ENCODE measurements at regions not wholly inside any gene's neighbourhood (a gene's known extent, or its start where the extent isn't known, plus 50 kb on each side); places are given as distances from the start of the nearest gene placed in this dataset.

GRCh38 chr14:25103820-25104219 is 53.9 kb upstream of the STXBP6 start:
- H3K4me2 ChIP-seq = no peak overlapping the region
- no peak overlapping the region for H3K4me3 ChIP-seq (IDR thresholded peaks at IDR 0.05; ENCODE audit: insufficient read depth, low read depth, low read length)
- no peak overlapping the region for H2AFZ ChIP-seq (ENCODE audit: low read depth)

GRCh38 chr14:25103271-25103670 is 53.3 kb upstream of the STXBP6 start:
- no peak overlapping the region for H3K9ac ChIP-seq
- H3K4me2 ChIP-seq = no peak overlapping the region
- no peak overlapping the region for H3K4me3 ChIP-seq (IDR thresholded peaks at IDR 0.05; ENCODE audit: insufficient read depth, low read depth, low read length)
- H4K20me1 ChIP-seq (ENCODE audit: insufficient read depth) = no peaks in the 10 kb centered on the region
- no peak overlapping the region for H2AFZ ChIP-seq (ENCODE audit: low read depth)
- H3K36me3 ChIP-seq (ENCODE audit: insufficient read depth) = no peaks in the 10 kb centered on the region
- no peaks in the 10 kb centered on the region for H3K4me1 ChIP-seq (ENCODE audit: low read depth, poor library complexity, severe bottlenecking)
- TF ChIP-seq CTCF (conservative IDR thresholded peaks at IDR 0.05; ENCODE audit: low read depth, low read length) = no peak
- no peak overlapping the region for H3K27ac ChIP-seq
- H3K27me3 ChIP-seq (ENCODE audit: insufficient read depth, low read depth) = no peaks in the 10 kb centered on the region
- H3K79me2 ChIP-seq (ENCODE audit: insufficient read depth, low read depth) = no peaks in the 10 kb centered on the region

More at GRCh38 chr14:25103820-25104219, 53.9 kb upstream of the STXBP6 start:
- TF ChIP-seq CTCF (conservative IDR thresholded peaks at IDR 0.05; ENCODE audit: low read depth, low read length) = no peak
- Histone ChIP-seq H3K27me3 (ENCODE audit: insufficient read depth, low read depth) (no peaks in the 10 kb centered on the region), H3K27ac (no peak overlapping the region), H3K9ac (no peak overlapping the region), H3K4me1 (ENCODE audit: low read depth, poor library complexity, severe bottlenecking) (no peaks in the 10 kb centered on the region), H3K36me3 (ENCODE audit: insufficient read depth) (no peaks in the 10 kb centered on the region), H4K20me1 (ENCODE audit: insufficient read depth) (no peaks in the 10 kb centered on the region), H3K79me2 (ENCODE audit: insufficient read depth, low read depth) (no peaks in the 10 kb centered on the region)

GRCh38 chr14:25102788-25103187 is 52.8 kb upstream of the STXBP6 start:
- Histone ChIP-seq H3K4me2 (no peak overlapping the region), H3K4me1 (ENCODE audit: low read depth, poor library complexity, severe bottlenecking) (no peaks in the 10 kb centered on the region), H3K27ac (no peak overlapping the region), H3K4me3 (IDR thresholded peaks at IDR 0.05; ENCODE audit: insufficient read depth, low read depth, low read length) (no peak overlapping the region), H4K20me1 (ENCODE audit: insufficient read depth) (no peaks in the 10 kb centered on the region), H3K36me3 (ENCODE audit: insufficient read depth) (no peaks in the 10 kb centered on the region), H3K9ac (no peak overlapping the region), H2AFZ (ENCODE audit: low read depth) (no peak overlapping the region), H3K79me2 (ENCODE audit: insufficient read depth, low read depth) (no peaks in the 10 kb centered on the region), H3K27me3 (ENCODE audit: insufficient read depth, low read depth) (no peaks in the 10 kb centered on the region)
- no peak for TF ChIP-seq CTCF (conservative IDR thresholded peaks at IDR 0.05; ENCODE audit: low read depth, low read length)

- Histone ChIP-seq H3K4me3 (IDR thresholded peaks at IDR 0.05; ENCODE audit: insufficient read depth, low read depth, low read length) (no peak overlapping the region), H3K9ac (no peak overlapping the region), H3K36me3 (ENCODE audit: insufficient read depth) (no peaks in the 10 kb centered on the region), H4K20me1 (ENCODE audit: insufficient read depth) (no peaks in the 10 kb centered on the region), H3K4me2 (no peak overlapping the region), H3K27me3 (ENCODE audit: insufficient read depth, low read depth) (no peaks in the 10 kb centered on the region), H3K4me1 (ENCODE audit: low read depth, poor library complexity, severe bottlenecking) (no peaks in the 10 kb centered on the region), H3K79me2 (ENCODE audit: insufficient read depth, low read depth) (no peaks in the 10 kb centered on the region), H3K27ac (no peak overlapping the region), H2AFZ (ENCODE audit: low read depth) (no peak overlapping the region)
- TF ChIP-seq CTCF (conservative IDR thresholded peaks at IDR 0.05; ENCODE audit: low read depth, low read length) = no peak
These were observed 51.3 kb upstream of the STXBP6 start for GRCh38 chr14:25101276-25101675.
